ENCODE measurements at regions not wholly inside any gene's neighbourhood (a gene's known extent, or its start where the extent isn't known, plus 50 kb on each side); places are given as distances from the start of the nearest gene placed in this dataset.

DNA sequence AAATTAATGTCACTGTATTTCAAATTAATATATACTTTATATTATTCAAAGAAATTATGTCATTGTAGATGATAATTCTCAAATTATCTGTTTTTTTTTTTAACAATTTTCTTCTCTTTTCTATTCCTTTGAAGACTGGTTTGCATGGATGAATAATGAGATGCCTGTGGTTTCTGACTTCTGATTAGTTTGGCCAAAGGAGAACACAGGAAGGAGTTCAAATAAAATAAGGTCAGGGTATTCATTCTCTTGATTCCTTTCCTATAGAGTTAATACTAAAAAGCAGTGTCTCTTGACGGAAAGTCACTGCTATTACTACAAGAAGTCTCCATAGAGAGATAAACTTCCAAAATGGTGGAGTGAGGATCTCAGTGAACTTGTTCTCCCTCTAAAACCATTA is 279.6 kb upstream of the FTMT start (continued):
- TF ChIP-seq, protein P1, sequence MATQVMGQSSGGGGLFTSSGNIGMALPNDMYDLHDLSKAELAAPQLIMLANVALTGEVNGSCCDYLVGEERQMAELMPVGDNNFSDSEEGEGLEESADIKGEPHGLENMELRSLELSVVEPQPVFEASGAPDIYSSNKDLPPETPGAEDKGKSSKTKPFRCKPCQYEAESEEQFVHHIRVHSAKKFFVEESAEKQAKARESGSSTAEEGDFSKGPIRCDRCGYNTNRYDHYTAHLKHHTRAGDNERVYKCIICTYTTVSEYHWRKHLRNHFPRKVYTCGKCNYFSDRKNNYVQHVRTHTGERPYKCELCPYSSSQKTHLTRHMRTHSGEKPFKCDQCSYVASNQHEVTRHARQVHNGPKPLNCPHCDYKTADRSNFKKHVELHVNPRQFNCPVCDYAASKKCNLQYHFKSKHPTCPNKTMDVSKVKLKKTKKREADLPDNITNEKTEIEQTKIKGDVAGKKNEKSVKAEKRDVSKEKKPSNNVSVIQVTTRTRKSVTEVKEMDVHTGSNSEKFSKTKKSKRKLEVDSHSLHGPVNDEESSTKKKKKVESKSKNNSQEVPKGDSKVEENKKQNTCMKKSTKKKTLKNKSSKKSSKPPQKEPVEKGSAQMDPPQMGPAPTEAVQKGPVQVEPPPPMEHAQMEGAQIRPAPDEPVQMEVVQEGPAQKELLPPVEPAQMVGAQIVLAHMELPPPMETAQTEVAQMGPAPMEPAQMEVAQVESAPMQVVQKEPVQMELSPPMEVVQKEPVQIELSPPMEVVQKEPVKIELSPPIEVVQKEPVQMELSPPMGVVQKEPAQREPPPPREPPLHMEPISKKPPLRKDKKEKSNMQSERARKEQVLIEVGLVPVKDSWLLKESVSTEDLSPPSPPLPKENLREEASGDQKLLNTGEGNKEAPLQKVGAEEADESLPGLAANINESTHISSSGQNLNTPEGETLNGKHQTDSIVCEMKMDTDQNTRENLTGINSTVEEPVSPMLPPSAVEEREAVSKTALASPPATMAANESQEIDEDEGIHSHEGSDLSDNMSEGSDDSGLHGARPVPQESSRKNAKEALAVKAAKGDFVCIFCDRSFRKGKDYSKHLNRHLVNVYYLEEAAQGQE (IDR thresholded peaks at IDR 0.05; ENCODE audit: low read depth, low read length) = no peak

- H3K9ac ChIP-seq = no peak overlapping the region
- CTCF ChIA-PET = no interaction called here
- no peaks in the 10 kb centered on the region for H3K9me3 ChIP-seq
- 47% methylated on average over 1 of the region's 1 CpG for WGBS (ENCODE audit: low lambda C conversion rate)
- no peak overlapping the region for H3K4me2 ChIP-seq
- no peaks in the 10 kb centered on the region for H3K36me3 ChIP-seq (replicated peaks in 1 of 2; ENCODE audit: control insufficient read depth in 1 of 2, insufficient read depth in 2 of 2, low read length in 1 of 2)
- no peak overlapping the region for H2AFZ ChIP-seq (ENCODE audit: low read depth)
- TF ChIP-seq RCOR1 (IDR thresholded peaks at IDR 0.05; ENCODE audit: low read length) = no peak
- no peak for TF ChIP-seq ZBTB33 (IDR thresholded peaks at IDR 0.05; ENCODE audit: borderline replicate concordance, low read depth)
- TF ChIP-seq IRF3 (IDR thresholded peaks at IDR 0.05; ENCODE audit: low read depth, low read length) = no peak
- no peak for TF ChIP-seq GABPA (IDR thresholded peaks at IDR 0.05; ENCODE audit: low read depth)
- no peak for TF ChIP-seq GATA2 (CRISPR knock-in tag; IDR thresholded peaks at IDR 0.05)
- no peak for TF ChIP-seq MEF2A (IDR thresholded peaks at IDR 0.05; ENCODE audit: borderline replicate concordance, low read depth)
- TF ChIP-seq RAD21 (IDR thresholded peaks at IDR 0.05; ENCODE audit: low read length) = no peak
- TF ChIP-seq TCF12 (IDR thresholded peaks at IDR 0.05) = no peak
- TF ChIP-seq RXRA (IDR thresholded peaks at IDR 0.05; ENCODE audit: borderline replicate concordance, low read depth) = no peak
- TF ChIP-seq FOXM1 (IDR thresholded peaks at IDR 0.05; ENCODE audit: low read depth) = no peak
- TF ChIP-seq NRF1 (IDR thresholded peaks at IDR 0.05; ENCODE audit: low read depth, low read length) = no peak
- TF ChIP-seq CHD2 (IDR thresholded peaks at IDR 0.05; ENCODE audit: low read length, partially characterized antibody) = no peak
- TF ChIP-seq FOXJ3 (CRISPR knock-in tag; IDR thresholded peaks at IDR 0.05) = no peak
- no peak for TF ChIP-seq FOSL2 (IDR thresholded peaks at IDR 0.05; ENCODE audit: borderline replicate concordance, low read depth)
- TF ChIP-seq TAF1 (IDR thresholded peaks at IDR 0.05; ENCODE audit: borderline replicate concordance, low read depth, low read length) = no peak
- TF ChIP-seq EZH2phosphoT487 (IDR thresholded peaks at IDR 0.05; ENCODE audit: borderline replicate concordance, low read depth) = no peak
- no peak for TF ChIP-seq SIN3A (IDR thresholded peaks at IDR 0.05; ENCODE audit: borderline replicate concordance, low read depth, low read length)
- no peaks in the 10 kb centered on the region for H4K20me1 ChIP-seq (ENCODE audit: insufficient read depth)
- POLR2A ChIA-PET = no interaction called here
- no peaks in the 10 kb centered on the region for H3K9me2 ChIP-seq
- no peaks in the 10 kb centered on the region for H3K4me1 ChIP-seq (ENCODE audit: control insufficient read depth in 1 of 2, insufficient read depth in 2 of 2, low read depth in 1 of 2, low read length in 1 of 2)
- no peak overlapping the region for H3K27ac ChIP-seq (ENCODE audit: low read depth in 2 of 2, low read length in 1 of 2)
- H3K79me2 ChIP-seq (ENCODE audit: insufficient read depth) = no peaks in the 10 kb centered on the region
- no peaks in the 10 kb centered on the region for H3K27me3 ChIP-seq (ENCODE audit: insufficient read depth)
- DNase-seq = no peak
- H3K4me3 ChIP-seq (ENCODE audit: low read depth in 2 of 2, low read length in 1 of 2) = no peak overlapping the region
- no peaks in the 10 kb centered on the region for H3F3A ChIP-seq (replicated peaks; ENCODE audit: insufficient read depth)
Measured at GRCh38 chr5:121573721-121574382, 277.8 kb upstream of the FTMT start.

Data from SK-N-SH (cell line).